Sigmoid colon (tissue), 4 donors: ENCODE measurements at regions not wholly inside any gene's neighbourhood (a gene's known extent, or its start where the extent isn't known, plus 50 kb on each side); places are given as distances from the start of the nearest gene placed in this dataset.

Experiments used
- CTCF ChIP-seq, 4 experiments: fragments of 450-650 bp in 3 of 4; fragments of 200-600 bp in 1 of 4; IDR thresholded peaks; one replicate each; pipeline ENCODE4 v1.5.1; 2016 to 2019; ENCODE audit warnings: antibody characterized with exemption in 4 of 4, mild to moderate bottlenecking in 3 of 4, moderate library complexity in 2 of 4
- EP300 ChIP-seq, 4 donors: sonication (generic); formaldehyde crosslinking; IDR thresholded peaks; one replicate each; pipeline ENCODE4 v1.6.1; 2017; ENCODE audit warnings: antibody characterized with exemption in 4 of 4
- POLR2A ChIP-seq, 2 donors: fragments of 450-650 bp; IDR thresholded peaks; one replicate each; pipeline ENCODE4 v1.6.1; 2016; ENCODE audit warnings: antibody characterized with exemption in 2 of 2, mild to moderate bottlenecking in 2 of 2, moderate library complexity in 2 of 2
- POLR2AphosphoS5 ChIP-seq, 4 donors: sonication (generic); formaldehyde crosslinking; IDR thresholded peaks; one replicate each; pipeline ENCODE4 v1.6.1; 2017; ENCODE audit warnings: antibody characterized with exemption in 4 of 4

- TF ChIP-seq CTCF (IDR thresholded peaks at IDR 0.05) (no peak), POLR2A (IDR thresholded peaks at IDR 0.05) (no peak), EP300 (IDR thresholded peaks at IDR 0.05) (no peak), POLR2AphosphoS5 (IDR thresholded peaks at IDR 0.05) (no peak)
Measured at GRCh38 chr21:31597683-31598082, 61.8 kb upstream of the SOD1 start.
